KMS-11 (cell line): ENCODE measurements at regions not wholly inside any gene's neighbourhood (a gene's known extent, or its start where the extent isn't known, plus 50 kb on each side); places are given as distances from the start of the nearest gene placed in this dataset.

Experiments
- H2AFZ ChIP-seq: fragments of 200-600 bp; sonication (generic); 2 replicates; pipeline ENCODE4 v1.6.1; 2016; ENCODE audit warnings: antibody characterized with exemption, mixed run types, low read depth
- H3K27ac ChIP-seq: fragments of 200-600 bp; sonication (generic); 2 replicates; pipeline ENCODE4 v1.6.1; 2016; ENCODE audit warnings: mild to moderate bottlenecking, mixed run types
- H3K27me3 ChIP-seq: fragments of 200-600 bp; sonication (generic); 2 replicates; pipeline ENCODE4 v1.6.1; 2017; ENCODE audit warnings: mild to moderate bottlenecking, low read depth, mixed run types, moderate library complexity; ENCODE audit not compliant: insufficient read depth
- H3K36me3 ChIP-seq: fragments of 200-600 bp; sonication (generic); 2 replicates; pipeline ENCODE4 v1.6.1; 2017; ENCODE audit warnings: mild to moderate bottlenecking, mixed run types; ENCODE audit not compliant: insufficient read depth
- H3K4me1 ChIP-seq: fragments of 200-600 bp; sonication (generic); 2 replicates; pipeline ENCODE4 v1.6.1; 2016; ENCODE audit warnings: mild to moderate bottlenecking, low read depth, mixed run types; ENCODE audit not compliant: poor library complexity, severe bottlenecking
- H3K4me2 ChIP-seq: fragments of 200-600 bp; sonication (generic); 2 replicates; pipeline ENCODE4 v1.7.0; 2016; ENCODE audit warnings: mild to moderate bottlenecking, mixed run types
- H3K4me3 ChIP-seq: fragments of 200-600 bp; sonication (generic); IDR thresholded peaks from 2 replicates; pipeline ENCODE4 v1.6.1; 2017; ENCODE audit warnings: low read depth, low read length, mixed read lengths; ENCODE audit not compliant: insufficient read depth
- H3K79me2 ChIP-seq: fragments of 200-600 bp; sonication (generic); 2 replicates; pipeline ENCODE4 v1.6.1; 2016; ENCODE audit warnings: low read depth, mixed run types; ENCODE audit not compliant: insufficient read depth
- H3K9ac ChIP-seq: fragments of 200-600 bp; sonication (generic); 2 replicates; pipeline ENCODE4 v1.6.1; 2016; ENCODE audit warnings: mild to moderate bottlenecking, mixed run types
- H4K20me1 ChIP-seq: fragments of 200-600 bp; sonication (generic); 2 replicates; pipeline ENCODE4 v1.6.1; 2016; ENCODE audit warnings: mild to moderate bottlenecking, mixed run types; ENCODE audit not compliant: insufficient read depth
- CTCF ChIP-seq: fragments of 200-600 bp; sonication (generic); conservative IDR thresholded peaks from 2 replicates; pipeline ENCODE4 v1.6.1; 2017; ENCODE audit warnings: low read depth, mild to moderate bottlenecking, antibody characterized with exemption, low read length, moderate library complexity, mixed read lengths

DNA sequence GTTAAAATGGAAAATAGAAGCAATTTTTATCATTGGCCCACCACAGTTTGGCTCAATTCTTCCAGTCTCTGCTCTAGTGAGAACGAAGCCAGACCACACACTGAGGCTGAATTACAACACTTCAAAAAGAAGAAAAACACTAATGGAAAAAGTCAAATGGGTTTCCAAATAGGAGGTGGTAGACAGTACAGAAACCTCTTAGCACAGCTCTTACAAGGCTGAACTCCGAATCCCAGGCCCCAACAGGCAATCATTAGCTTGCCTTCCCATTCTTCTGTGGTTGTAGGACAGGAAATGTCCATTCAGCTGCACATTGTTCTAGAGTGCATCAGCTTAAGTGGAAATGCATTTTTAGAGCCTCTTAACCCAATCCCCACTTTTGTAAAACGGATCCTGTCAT is 115.1 kb upstream of the MEOX2 start:
- H3K36me3 ChIP-seq = no peaks in the 10 kb centered on the region
- TF ChIP-seq CTCF = no peak
- H3K79me2 ChIP-seq = no peaks in the 10 kb centered on the region
- no peak overlapping the region for H3K4me2 ChIP-seq
- H3K27me3 ChIP-seq = no peaks in the 10 kb centered on the region
- no peak overlapping the region for H3K9ac ChIP-seq
- no peaks in the 10 kb centered on the region for H3K4me1 ChIP-seq
- no peak overlapping the region for H3K27ac ChIP-seq
- no peaks in the 10 kb centered on the region for H4K20me1 ChIP-seq
- no peak overlapping the region for H2AFZ ChIP-seq
- H3K4me3 ChIP-seq = no peak overlapping the region

- H3K4me2 ChIP-seq = no peak overlapping the region
- no peak for TF ChIP-seq CTCF
Measured at GRCh38 chr7:15801041-15801440, 114.6 kb upstream of the MEOX2 start.

GRCh38 chr7:15798081-15798480 is 111.6 kb upstream of the MEOX2 start:
- no peak for TF ChIP-seq CTCF
- Histone ChIP-seq H3K27me3 (no peaks in the 10 kb centered on the region), H3K9ac (no peak overlapping the region), H3K4me1 (no peaks in the 10 kb centered on the region), H2AFZ (no peak overlapping the region), H3K4me3 (no peak overlapping the region), H3K27ac (no peak overlapping the region), H3K4me2 (no peak overlapping the region), H3K36me3 (no peaks in the 10 kb centered on the region), H3K79me2 (no peaks in the 10 kb centered on the region), H4K20me1 (no peaks in the 10 kb centered on the region)

More at GRCh38 chr7:15801041-15801440, 114.6 kb upstream of the MEOX2 start:
- no peaks in the 10 kb centered on the region for H4K20me1 ChIP-seq
- no peaks in the 10 kb centered on the region for H3K27me3 ChIP-seq
- no peak overlapping the region for H2AFZ ChIP-seq
- H3K4me1 ChIP-seq = no peaks in the 10 kb centered on the region
- no peak overlapping the region for H3K27ac ChIP-seq
- no peaks in the 10 kb centered on the region for H3K36me3 ChIP-seq
- H3K9ac ChIP-seq = no peak overlapping the region
- no peak overlapping the region for H3K4me3 ChIP-seq
- H3K79me2 ChIP-seq = no peaks in the 10 kb centered on the region

DNA sequence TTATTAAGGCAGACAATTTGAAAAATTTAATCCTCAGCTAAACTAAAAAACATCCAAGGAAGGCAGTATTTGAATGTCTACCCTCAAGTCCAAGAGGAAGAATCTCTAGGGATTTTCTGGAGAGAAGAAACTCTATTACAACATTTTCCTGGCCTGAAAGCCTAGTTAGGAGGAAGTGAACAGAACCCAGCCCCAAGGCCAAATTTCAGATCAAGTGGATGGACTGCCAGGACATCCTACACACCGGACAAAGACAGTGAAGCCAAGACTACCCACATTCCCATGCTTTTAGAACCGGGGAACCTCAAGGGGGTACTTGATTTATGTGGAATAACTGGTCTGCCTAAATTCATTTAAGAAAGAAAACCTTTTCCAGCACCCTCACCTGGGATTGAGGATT is 108.9 kb upstream of the MEOX2 start:
- Histone ChIP-seq H3K4me2 (no peak overlapping the region), H3K4me1 (no peaks in the 10 kb centered on the region), H3K9ac (no peak overlapping the region), H4K20me1 (no peaks in the 10 kb centered on the region), H3K4me3 (no peak overlapping the region), H3K79me2 (no peaks in the 10 kb centered on the region), H3K27ac (no peak overlapping the region), H3K36me3 (no peaks in the 10 kb centered on the region), H3K27me3 (no peaks in the 10 kb centered on the region), H2AFZ (no peak overlapping the region)
- TF ChIP-seq CTCF = no peak
